ENCODE measurements at regions not wholly inside any gene's neighbourhood (a gene's known extent, or its start where the extent isn't known, plus 50 kb on each side); places are given as distances from the start of the nearest gene placed in this dataset.

DNA sequence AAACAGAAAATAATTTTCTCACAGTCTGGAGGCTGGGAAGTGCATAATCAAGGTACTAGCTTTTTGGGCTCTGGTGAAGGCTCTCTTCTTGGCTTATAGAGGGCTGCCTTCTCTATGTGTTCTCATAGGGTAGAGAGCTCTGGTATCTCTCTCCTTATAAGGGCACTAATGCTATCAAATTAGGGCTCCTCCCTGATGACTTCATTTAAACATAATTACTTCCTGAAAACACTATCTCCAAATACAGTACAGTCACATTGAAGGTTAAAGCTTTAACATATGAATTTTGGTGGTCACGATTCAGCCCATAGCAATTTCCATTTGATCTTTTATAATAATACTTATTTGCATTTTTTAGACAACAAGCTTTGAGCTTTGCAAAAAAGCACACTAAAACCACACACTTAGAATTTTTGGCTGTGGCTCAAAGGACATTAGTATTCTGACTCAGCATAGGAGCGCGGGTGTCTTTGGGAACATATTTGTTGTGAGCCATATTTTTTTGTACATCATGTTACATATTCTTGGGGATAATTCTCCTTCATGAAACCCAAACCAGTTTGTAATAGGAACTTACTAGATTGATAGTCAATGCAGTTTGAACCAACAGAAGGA lies 808.1 kb upstream of the FBXO33 start:
- no peak overlapping the region for H3K4me3 Mint-ChIP-seq
- H3K4me1 Mint-ChIP-seq (ENCODE audit: low read depth), result no peaks in the 10 kb centered on the region
- POLR2A ChIA-PET, result no interaction called here
- intact Hi-C loops (cut with micrococcal nuclease), result no loop called here
- TF ChIP-seq, protein P1, sequence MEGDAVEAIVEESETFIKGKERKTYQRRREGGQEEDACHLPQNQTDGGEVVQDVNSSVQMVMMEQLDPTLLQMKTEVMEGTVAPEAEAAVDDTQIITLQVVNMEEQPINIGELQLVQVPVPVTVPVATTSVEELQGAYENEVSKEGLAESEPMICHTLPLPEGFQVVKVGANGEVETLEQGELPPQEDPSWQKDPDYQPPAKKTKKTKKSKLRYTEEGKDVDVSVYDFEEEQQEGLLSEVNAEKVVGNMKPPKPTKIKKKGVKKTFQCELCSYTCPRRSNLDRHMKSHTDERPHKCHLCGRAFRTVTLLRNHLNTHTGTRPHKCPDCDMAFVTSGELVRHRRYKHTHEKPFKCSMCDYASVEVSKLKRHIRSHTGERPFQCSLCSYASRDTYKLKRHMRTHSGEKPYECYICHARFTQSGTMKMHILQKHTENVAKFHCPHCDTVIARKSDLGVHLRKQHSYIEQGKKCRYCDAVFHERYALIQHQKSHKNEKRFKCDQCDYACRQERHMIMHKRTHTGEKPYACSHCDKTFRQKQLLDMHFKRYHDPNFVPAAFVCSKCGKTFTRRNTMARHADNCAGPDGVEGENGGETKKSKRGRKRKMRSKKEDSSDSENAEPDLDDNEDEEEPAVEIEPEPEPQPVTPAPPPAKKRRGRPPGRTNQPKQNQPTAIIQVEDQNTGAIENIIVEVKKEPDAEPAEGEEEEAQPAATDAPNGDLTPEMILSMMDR (IDR thresholded peaks at IDR 0.05), result no peak
- ATAC-seq (no peak), DNase-seq (no peak)
- H3K27ac Mint-ChIP-seq, result no peak overlapping the region
- H3K36me3 Mint-ChIP-seq (ENCODE audit: low read depth), result no peaks in the 10 kb centered on the region
- peaks cover 7% of the 10 kb centered on the region for H3K9me3 Mint-ChIP-seq
- CTCF ChIA-PET, result no interaction called here
- no peaks in the 10 kb centered on the region for H3K27me3 Mint-ChIP-seq

DNA sequence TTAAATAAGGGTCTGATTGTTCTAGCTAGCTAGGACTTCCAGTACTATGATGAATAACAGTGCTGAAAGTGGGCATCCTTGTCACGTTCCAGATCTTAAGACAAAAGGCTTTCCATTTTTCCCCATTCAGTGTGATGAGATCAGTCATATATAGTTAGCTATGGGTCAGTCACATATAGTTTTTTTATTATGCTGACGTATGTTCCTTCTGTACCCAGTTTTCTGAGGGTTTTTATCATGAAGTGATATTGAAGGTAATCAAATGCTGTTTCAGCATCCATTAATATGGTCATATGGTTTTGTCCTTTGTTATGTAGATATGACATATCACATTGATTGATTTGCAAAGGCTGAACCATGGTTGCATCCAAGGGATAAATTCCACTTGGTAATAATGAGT lies 800.1 kb upstream of the FBXO33 start:
- no peak overlapping the region for H3K4me3 Mint-ChIP-seq
- H3K36me3 Mint-ChIP-seq (ENCODE audit: low read depth), result no peaks in the 10 kb centered on the region
- peaks cover 10% of the 10 kb centered on the region for H3K9me3 Mint-ChIP-seq
- DNase-seq, result no peak
- CTCF ChIA-PET, result no interaction called here
- intact Hi-C loops (cut with micrococcal nuclease), result no loop called here
- H3K27me3 Mint-ChIP-seq, result no peaks in the 10 kb centered on the region
- TF ChIP-seq, protein P1 (IDR thresholded peaks at IDR 0.05), result no peak
- POLR2A ChIA-PET, result no interaction called here
- no peak overlapping the region for H3K27ac Mint-ChIP-seq
- no peaks in the 10 kb centered on the region for H3K4me1 Mint-ChIP-seq (ENCODE audit: low read depth)
- ATAC-seq, result no peak

DNA sequence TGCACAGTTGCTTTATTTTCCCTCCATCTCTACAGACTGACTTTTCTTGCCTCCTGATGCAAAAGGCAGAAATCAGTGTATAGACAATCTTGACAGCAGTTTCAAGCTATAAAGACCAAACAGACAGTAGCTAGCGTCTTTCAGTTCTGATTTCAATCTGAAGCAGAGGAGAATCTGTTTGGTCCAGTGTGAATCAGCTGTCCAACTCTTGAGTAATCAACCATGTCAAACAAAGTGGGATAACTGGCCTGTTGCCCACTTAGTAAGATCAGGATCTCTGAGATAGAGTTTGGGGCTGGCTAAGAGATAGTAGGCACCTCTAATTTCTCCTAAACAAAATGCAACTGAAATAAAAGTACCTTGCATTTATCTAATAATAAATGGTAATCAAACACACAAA lies 797.4 kb upstream of the FBXO33 start:
- Mint-ChIP-seq H3K9me3 (peaks cover 4% of the 10 kb centered on the region), H3K27ac (no peak overlapping the region), H3K27me3 (no peaks in the 10 kb centered on the region), H3K36me3 (ENCODE audit: low read depth) (no peaks in the 10 kb centered on the region), H3K4me1 (ENCODE audit: low read depth) (no peaks in the 10 kb centered on the region), H3K4me3 (no peak overlapping the region)
- ATAC-seq, result no peak
- no peak for DNase-seq
- intact Hi-C loops (cut with micrococcal nuclease), result no loop called here
- POLR2A ChIA-PET, result no interaction called here
- TF ChIP-seq, protein P1 (IDR thresholded peaks at IDR 0.05), result no peak
- CTCF ChIA-PET, result no interaction called here

DNA sequence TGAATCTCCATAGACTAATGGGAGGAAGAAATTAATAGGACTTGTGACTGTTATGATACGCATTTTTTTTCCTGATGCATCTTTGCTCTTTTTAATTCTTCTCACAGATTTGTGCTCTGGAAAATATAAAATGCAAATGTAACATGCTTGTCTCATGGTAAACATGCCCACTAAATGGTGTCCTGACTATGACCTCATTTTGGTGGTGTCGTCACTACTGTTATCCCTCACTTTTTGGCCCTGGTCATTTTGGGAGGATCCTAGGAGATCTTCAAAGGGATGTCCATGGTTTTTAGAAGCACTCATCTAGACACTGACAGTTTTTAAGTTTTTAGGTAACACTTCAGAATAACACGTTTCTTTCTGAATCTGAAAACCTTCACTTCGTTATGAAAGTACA lies 790.8 kb upstream of the FBXO33 start:
- no peaks in the 10 kb centered on the region for H3K27me3 Mint-ChIP-seq
- ATAC-seq (no peak), DNase-seq (no peak)
- TF ChIP-seq, protein P1 (IDR thresholded peaks at IDR 0.05), result no peak
- POLR2A ChIA-PET, result no interaction called here
- intact Hi-C loops (cut with micrococcal nuclease), result no loop called here
- no peaks in the 10 kb centered on the region for H3K9me3 Mint-ChIP-seq
- H3K36me3 Mint-ChIP-seq (ENCODE audit: low read depth), result no peaks in the 10 kb centered on the region
- no peak overlapping the region for H3K4me3 Mint-ChIP-seq
- no peak overlapping the region for H3K27ac Mint-ChIP-seq
- no peaks in the 10 kb centered on the region for H3K4me1 Mint-ChIP-seq (ENCODE audit: low read depth)
- CTCF ChIA-PET, result no interaction called here

DNA sequence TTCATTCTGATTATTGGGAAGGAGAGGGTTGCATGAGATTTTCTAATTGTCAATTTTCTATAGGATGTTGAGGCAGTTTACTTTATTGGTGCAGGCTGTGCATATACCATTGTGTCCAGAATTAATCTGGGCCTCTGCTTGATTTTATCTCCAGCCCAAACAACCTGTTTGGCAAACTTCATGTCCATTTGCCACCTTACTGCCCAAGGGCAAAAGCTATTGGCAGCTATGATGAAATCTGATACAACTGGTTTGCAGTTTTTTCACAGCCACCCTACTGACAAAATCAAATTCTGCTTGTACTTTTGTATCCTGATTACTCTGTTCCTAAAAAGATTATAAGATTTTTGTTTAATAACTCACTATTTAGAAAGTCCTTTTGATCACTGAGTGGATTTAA lies 789.2 kb upstream of the FBXO33 start:
- CTCF ChIA-PET, result no interaction called here
- H3K27me3 Mint-ChIP-seq, result no peaks in the 10 kb centered on the region
- POLR2A ChIA-PET, result no interaction called here
- no peak overlapping the region for H3K4me3 Mint-ChIP-seq
- no peak overlapping the region for H3K27ac Mint-ChIP-seq
- DNase-seq (no peak), ATAC-seq (no peak)
- intact Hi-C loops (cut with micrococcal nuclease), result no loop called here
- no peaks in the 10 kb centered on the region for H3K4me1 Mint-ChIP-seq (ENCODE audit: low read depth)
- H3K9me3 Mint-ChIP-seq, result peaks cover under 1% of the 10 kb centered on the region
- no peaks in the 10 kb centered on the region for H3K36me3 Mint-ChIP-seq (ENCODE audit: low read depth)
- TF ChIP-seq, protein P1 (IDR thresholded peaks at IDR 0.05), result no peak
